ENCODE measurements at regions not wholly inside any gene's neighbourhood (a gene's known extent, or its start where the extent isn't known, plus 50 kb on each side); places are given as distances from the start of the nearest gene placed in this dataset.

GRCh38 chr14:85257287-85257686 lies 272.7 kb upstream of the FLRT2 start:
- no peak for TF ChIP-seq EZH2 (IDR thresholded peaks at IDR 0.05; ENCODE audit: insufficient read depth, poor library complexity, severe bottlenecking)
- TF ChIP-seq EZH2phosphoT487 (IDR thresholded peaks at IDR 0.05; ENCODE audit: insufficient read depth, low read depth) = no peak
- Histone ChIP-seq H3K36me3 (ENCODE audit: low read depth) (no peaks in the 10 kb centered on the region), H3K9me3 (ENCODE audit: low read depth) (no peaks in the 10 kb centered on the region), H3K4me1 (ENCODE audit: insufficient read depth) (peaks cover 4% of the 10 kb centered on the region), H3K9me2 (ENCODE audit: insufficient read depth) (0 out of 2 replicates have a peak, but pooled peaks cover 6% of the 10 kb centered on the region), H3F3A (ENCODE audit: insufficient read depth) (no peaks in the 10 kb centered on the region), H3K4me3 (no peak overlapping the region), H3K27ac (no peak overlapping the region), H3K27me3 (replicated peaks; ENCODE audit: insufficient read depth) (no peaks in the 10 kb centered on the region), H3K4me2 (ENCODE audit: unreplicated experiment) (no peak overlapping the region), H3K79me2 (ENCODE audit: insufficient read depth) (no peaks in the 10 kb centered on the region), H4K20me1 (ENCODE audit: insufficient read depth) (no peaks in the 10 kb centered on the region), H2AFZ (no peak overlapping the region), H3K9ac (no peak overlapping the region)
- no peak for DNase-seq
- in situ Hi-C loops (cut with MboI) = no loop called here

GRCh38 chr14:85263916-85264675 lies 265.8 kb upstream of the FLRT2 start:
- Histone ChIP-seq H3K4me3 (no peak overlapping the region), H3K79me2 (ENCODE audit: insufficient read depth) (no peaks in the 10 kb centered on the region), H3F3A (ENCODE audit: insufficient read depth) (no peaks in the 10 kb centered on the region), H3K9ac (no peak overlapping the region), H3K9me2 (ENCODE audit: insufficient read depth) (no peaks in the 10 kb centered on the region), H2AFZ (no peak overlapping the region), H3K27me3 (replicated peaks; ENCODE audit: insufficient read depth) (no peaks in the 10 kb centered on the region), H3K4me1 (ENCODE audit: insufficient read depth) (no peaks in the 10 kb centered on the region), H3K4me2 (ENCODE audit: unreplicated experiment) (no peak overlapping the region), H4K20me1 (ENCODE audit: insufficient read depth) (no peaks in the 10 kb centered on the region), H3K36me3 (ENCODE audit: low read depth) (no peaks in the 10 kb centered on the region), H3K9me3 (ENCODE audit: low read depth) (no peaks in the 10 kb centered on the region), H3K27ac (no peak overlapping the region)
- 53 to 61% methylated on average over 4 of the region's 4 CpGs for WGBS, 2 experiments (ENCODE audit: low coverage in 1 of 2, low lambda C conversion rate in 2 of 2, missing lambda C conversion rate in 2 of 2)
- in situ Hi-C loops (cut with MboI) = no loop called here
- TF ChIP-seq EZH2phosphoT487 (IDR thresholded peaks at IDR 0.05; ENCODE audit: insufficient read depth, low read depth) (no peak), EZH2 (IDR thresholded peaks at IDR 0.05; ENCODE audit: insufficient read depth, poor library complexity, severe bottlenecking) (no peak)
- no peak for DNase-seq

DNA sequence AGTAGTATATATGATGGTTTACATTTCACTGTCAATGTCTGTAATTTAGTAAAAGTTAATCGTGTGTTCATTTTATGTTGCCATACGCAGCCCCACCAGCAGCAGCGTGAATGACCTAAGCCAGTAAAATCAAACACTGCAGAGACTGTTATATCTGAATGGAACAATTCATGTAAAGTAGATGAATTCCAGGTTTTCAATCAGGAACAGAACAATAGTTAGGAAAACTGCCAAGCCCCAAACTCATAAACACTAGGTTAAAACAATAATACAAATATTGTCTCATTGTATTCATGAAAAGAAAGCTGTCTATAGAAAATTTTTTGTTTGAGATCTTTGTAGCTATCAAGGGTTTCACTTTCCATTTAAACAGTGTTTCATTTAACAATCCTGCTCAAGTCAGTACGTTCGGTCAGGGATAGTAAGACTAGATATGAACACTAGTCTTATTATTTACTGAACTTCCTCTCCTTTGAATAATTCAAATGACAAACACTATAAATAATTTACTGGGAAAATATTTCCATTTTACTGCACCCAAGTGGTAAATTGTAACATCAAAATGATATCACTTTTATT lies 256.8 kb upstream of the FLRT2 start:
- H4K20me1 ChIP-seq (ENCODE audit: insufficient read depth) = no peaks in the 10 kb centered on the region
- H3K9ac ChIP-seq = peak overlapping the region; percentile 28
- no peaks in the 10 kb centered on the region for H3K4me1 ChIP-seq (ENCODE audit: insufficient read depth)
- H3K4me2 ChIP-seq (ENCODE audit: unreplicated experiment) = peak overlapping the region; percentile 72
- TF ChIP-seq EZH2phosphoT487 (IDR thresholded peaks at IDR 0.05; ENCODE audit: insufficient read depth, low read depth) (no peak), EZH2 (IDR thresholded peaks at IDR 0.05; ENCODE audit: insufficient read depth, poor library complexity, severe bottlenecking) (no peak)
- WGBS, 2 experiments (ENCODE audit: low coverage in 1 of 2, low lambda C conversion rate in 2 of 2, missing lambda C conversion rate in 2 of 2) = 18 to 21% methylated on average over 5 of the region's 5 CpGs
- no peaks in the 10 kb centered on the region for H3K27me3 ChIP-seq (replicated peaks; ENCODE audit: insufficient read depth)
- H3K27ac ChIP-seq = no peak overlapping the region
- DNase-seq = peak; percentile 29
- H3K79me2 ChIP-seq (ENCODE audit: insufficient read depth) = no peaks in the 10 kb centered on the region
- in situ Hi-C loops (cut with MboI) = no loop called here
- H2AFZ ChIP-seq = peak overlapping the region; percentile 71
- no peaks in the 10 kb centered on the region for H3F3A ChIP-seq (ENCODE audit: insufficient read depth)
- no peaks in the 10 kb centered on the region for H3K9me3 ChIP-seq (ENCODE audit: low read depth)
- H3K9me2 ChIP-seq (ENCODE audit: insufficient read depth) = no peaks in the 10 kb centered on the region
- H3K36me3 ChIP-seq (ENCODE audit: low read depth) = no peaks in the 10 kb centered on the region
- peak overlapping the region; percentile 62 for H3K4me3 ChIP-seq

- Histone ChIP-seq H3F3A (ENCODE audit: insufficient read depth) (no peaks in the 10 kb centered on the region), H3K4me2 (ENCODE audit: unreplicated experiment) (no peak overlapping the region), H3K27ac (no peak overlapping the region), H3K9me2 (ENCODE audit: insufficient read depth) (no peaks in the 10 kb centered on the region), H3K27me3 (replicated peaks; ENCODE audit: insufficient read depth) (no peaks in the 10 kb centered on the region), H3K79me2 (ENCODE audit: insufficient read depth) (no peaks in the 10 kb centered on the region), H3K9ac (no peak overlapping the region), H3K4me3 (no peak overlapping the region), H2AFZ (no peak overlapping the region), H4K20me1 (ENCODE audit: insufficient read depth) (no peaks in the 10 kb centered on the region), H3K4me1 (ENCODE audit: insufficient read depth) (no peaks in the 10 kb centered on the region), H3K9me3 (ENCODE audit: low read depth) (no peaks in the 10 kb centered on the region), H3K36me3 (ENCODE audit: low read depth) (no peaks in the 10 kb centered on the region)
- 56 to 63% methylated on average over 1 of the region's 1 CpG for WGBS, 2 experiments (ENCODE audit: low coverage in 1 of 2, low lambda C conversion rate in 2 of 2, missing lambda C conversion rate in 2 of 2)
- in situ Hi-C loops (cut with MboI) = no loop called here
- DNase-seq = no peak
- TF ChIP-seq EZH2 (IDR thresholded peaks at IDR 0.05; ENCODE audit: insufficient read depth, poor library complexity, severe bottlenecking) (no peak), EZH2phosphoT487 (IDR thresholded peaks at IDR 0.05; ENCODE audit: insufficient read depth, low read depth) (no peak)
Measured at GRCh38 chr14:85273952-85274351, 256.0 kb upstream of the FLRT2 start.
